GM12878 (cell line): ENCODE measurements at regions not wholly inside any gene's neighbourhood (a gene's known extent, or its start where the extent isn't known, plus 50 kb on each side); places are given as distances from the start of the nearest gene placed in this dataset.

Source experiments
- CEBPB ChIP-seq, 2 experiments: fragments of 150-350 bp in 1 of 2; IDR thresholded peaks; 2 replicates each; pipeline ENCODE4 v1.6.1; 2012 to 2014; ENCODE audit warnings: low read depth in 2 of 2, low read length in 2 of 2, borderline replicate concordance in 1 of 2, inconsistent platforms in 1 of 2
- CHD1 ChIP-seq: IDR thresholded peaks from 2 replicates; pipeline ENCODE4 v1.6.1; 2012; ENCODE audit warnings: low read depth, low read length, improper control_type of control experiment
- CHD2 ChIP-seq: IDR thresholded peaks from 2 replicates; pipeline ENCODE4 v1.6.1; 2011; ENCODE audit warnings: low read depth, low read length, improper control_type of control experiment, borderline replicate concordance
- EZH2 ChIP-seq: IDR thresholded peaks from 2 replicates; pipeline ENCODE4 v1.6.1; 2012; ENCODE audit warnings: low read depth, mild to moderate bottlenecking, control low read depth, inconsistent platforms, low read length, borderline replicate concordance; ENCODE audit not compliant: control insufficient read depth
- FOXM1 ChIP-seq: IDR thresholded peaks from 2 replicates; pipeline ENCODE4 v1.6.1; 2012; ENCODE audit warnings: low read depth, mild to moderate bottlenecking, inconsistent platforms, low read length, moderate library complexity
- HCFC1 ChIP-seq: fragments of 150-350 bp; IDR thresholded peaks from 2 replicates; pipeline ENCODE4 v1.6.1; 2014; ENCODE audit warnings: low read length
- HDGF ChIP-seq: fragments of 450-650 bp; IDR thresholded peaks from 2 replicates; pipeline ENCODE4 v1.6.1; 2016; ENCODE audit warnings: antibody characterized with exemption
- JUNB ChIP-seq: IDR thresholded peaks from 2 replicates; pipeline ENCODE4 v1.6.1; 2016; ENCODE audit warnings: antibody characterized with exemption, mild to moderate bottlenecking
- MXI1 ChIP-seq: fragments of 150-350 bp; IDR thresholded peaks from 2 replicates; pipeline ENCODE4 v1.6.1; 2011; ENCODE audit warnings: low read depth, mild to moderate bottlenecking, inconsistent platforms, low read length, improper control_type of control experiment
- NR2C2 ChIP-seq: IDR thresholded peaks from 2 replicates; pipeline ENCODE4 v1.6.1; 2011; ENCODE audit warnings: borderline replicate concordance, low read depth; ENCODE audit not compliant: control insufficient read depth, insufficient read length
- REST ChIP-seq: IDR thresholded peaks from 2 replicates; pipeline ENCODE4 v1.6.1; 2012; ENCODE audit warnings: mild to moderate bottlenecking, low read depth, low read length
- SMAD1 ChIP-seq: fragments of 450-650 bp; IDR thresholded peaks from 2 replicates; pipeline ENCODE4 v1.6.1; 2018; ENCODE audit warnings: mild to moderate bottlenecking, low read depth; ENCODE audit not compliant: partially characterized antibody
- TF ChIP-seq, protein P1 (sequence below): IDR thresholded peaks from 2 replicates; pipeline ENCODE4 v1.6.1; 2012; ENCODE audit warnings: low read length, inconsistent platforms
- TF ChIP-seq, protein P2 (sequence below), 3 experiments: IDR thresholded peaks in 2 of 3; conservative IDR thresholded peaks in 1 of 3; 2 replicates each; pipeline ENCODE4 v1.5.1; 2011; ENCODE audit warnings: low read depth in 3 of 3, low read length in 3 of 3, mild to moderate bottlenecking in 3 of 3, control low read depth in 2 of 3, moderate library complexity in 2 of 3, inconsistent platforms in 1 of 3, mixed read lengths in 1 of 3; ENCODE audit not compliant: control insufficient read depth in 2 of 3, insufficient read depth in 1 of 3; ENCODE audit errors: extremely low read depth in 1 of 3

DNA sequence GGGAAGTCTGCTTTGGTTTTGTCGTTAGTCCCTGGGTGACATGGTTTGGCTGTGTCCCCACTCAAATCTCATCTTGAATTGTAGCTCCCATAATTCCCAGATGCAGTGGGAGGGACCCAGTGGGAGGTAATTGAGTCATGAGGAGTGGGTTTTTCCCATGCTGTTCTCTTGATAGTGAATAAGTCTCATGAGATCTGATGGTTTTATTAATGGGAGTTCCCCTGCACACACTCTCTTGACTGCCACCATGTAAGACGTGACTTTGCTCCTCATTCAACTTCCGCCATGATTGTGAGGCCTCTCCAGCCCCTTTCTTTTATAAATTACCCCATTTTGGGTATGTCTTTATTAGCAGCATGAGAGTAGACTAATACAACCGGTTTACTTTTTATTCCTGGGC lies 405.8 kb upstream of the ID2 start:
- TF ChIP-seq, protein P1, sequence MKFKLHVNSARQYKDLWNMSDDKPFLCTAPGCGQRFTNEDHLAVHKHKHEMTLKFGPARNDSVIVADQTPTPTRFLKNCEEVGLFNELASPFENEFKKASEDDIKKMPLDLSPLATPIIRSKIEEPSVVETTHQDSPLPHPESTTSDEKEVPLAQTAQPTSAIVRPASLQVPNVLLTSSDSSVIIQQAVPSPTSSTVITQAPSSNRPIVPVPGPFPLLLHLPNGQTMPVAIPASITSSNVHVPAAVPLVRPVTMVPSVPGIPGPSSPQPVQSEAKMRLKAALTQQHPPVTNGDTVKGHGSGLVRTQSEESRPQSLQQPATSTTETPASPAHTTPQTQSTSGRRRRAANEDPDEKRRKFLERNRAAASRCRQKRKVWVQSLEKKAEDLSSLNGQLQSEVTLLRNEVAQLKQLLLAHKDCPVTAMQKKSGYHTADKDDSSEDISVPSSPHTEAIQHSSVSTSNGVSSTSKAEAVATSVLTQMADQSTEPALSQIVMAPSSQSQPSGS, result no peak
- TF ChIP-seq, protein P2, sequence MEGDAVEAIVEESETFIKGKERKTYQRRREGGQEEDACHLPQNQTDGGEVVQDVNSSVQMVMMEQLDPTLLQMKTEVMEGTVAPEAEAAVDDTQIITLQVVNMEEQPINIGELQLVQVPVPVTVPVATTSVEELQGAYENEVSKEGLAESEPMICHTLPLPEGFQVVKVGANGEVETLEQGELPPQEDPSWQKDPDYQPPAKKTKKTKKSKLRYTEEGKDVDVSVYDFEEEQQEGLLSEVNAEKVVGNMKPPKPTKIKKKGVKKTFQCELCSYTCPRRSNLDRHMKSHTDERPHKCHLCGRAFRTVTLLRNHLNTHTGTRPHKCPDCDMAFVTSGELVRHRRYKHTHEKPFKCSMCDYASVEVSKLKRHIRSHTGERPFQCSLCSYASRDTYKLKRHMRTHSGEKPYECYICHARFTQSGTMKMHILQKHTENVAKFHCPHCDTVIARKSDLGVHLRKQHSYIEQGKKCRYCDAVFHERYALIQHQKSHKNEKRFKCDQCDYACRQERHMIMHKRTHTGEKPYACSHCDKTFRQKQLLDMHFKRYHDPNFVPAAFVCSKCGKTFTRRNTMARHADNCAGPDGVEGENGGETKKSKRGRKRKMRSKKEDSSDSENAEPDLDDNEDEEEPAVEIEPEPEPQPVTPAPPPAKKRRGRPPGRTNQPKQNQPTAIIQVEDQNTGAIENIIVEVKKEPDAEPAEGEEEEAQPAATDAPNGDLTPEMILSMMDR (IDR thresholded peaks at IDR 0.05 in 2 of 3, conservative IDR thresholded peaks at IDR 0.05 in 1 of 3; ENCODE audit: control insufficient read depth in 2 of 3, extremely low read depth in 1 of 3, insufficient read depth in 1 of 3, low read depth in 3 of 3, low read length in 3 of 3), result no peak
- no peak for TF ChIP-seq NR2C2
- TF ChIP-seq MXI1, result no peak
- TF ChIP-seq EZH2, result no peak
- no peak for TF ChIP-seq CHD1
- TF ChIP-seq FOXM1, result no peak
- no peak for TF ChIP-seq HDGF
- no peak for TF ChIP-seq REST
- TF ChIP-seq CHD2, result no peak
- no peak for TF ChIP-seq SMAD1
- TF ChIP-seq HCFC1, result no peak
- TF ChIP-seq CEBPB (IDR thresholded peaks at IDR 0.05; ENCODE audit: borderline replicate concordance in 1 of 2, low read depth in 2 of 2, low read length in 2 of 2), result no peak
- no peak for TF ChIP-seq JUNB
